HG02623 (cell line): ENCODE measurements at regions not wholly inside any gene's neighbourhood (a gene's known extent, or its start where the extent isn't known, plus 50 kb on each side); places are given as distances from the start of the nearest gene placed in this dataset.
"Not testable (repeated sequence)": the region's sequence is repeated elsewhere in the genome, so short reads cannot be mapped to it uniquely, and the experiment has no call there.

Experiments used
- ATAC-seq: cut with Tn5 transposase; IDR thresholded peaks from one replicate; pipeline ENCODE4 v1.9.1; 2021; ENCODE audit warnings: moderate library complexity; ENCODE audit not compliant: unreplicated experiment

- ATAC-seq, result no peak
Observed at GRCh38 chr6:51213811-51214210, 395.1 kb downstream of the TFAP2B start.

DNA sequence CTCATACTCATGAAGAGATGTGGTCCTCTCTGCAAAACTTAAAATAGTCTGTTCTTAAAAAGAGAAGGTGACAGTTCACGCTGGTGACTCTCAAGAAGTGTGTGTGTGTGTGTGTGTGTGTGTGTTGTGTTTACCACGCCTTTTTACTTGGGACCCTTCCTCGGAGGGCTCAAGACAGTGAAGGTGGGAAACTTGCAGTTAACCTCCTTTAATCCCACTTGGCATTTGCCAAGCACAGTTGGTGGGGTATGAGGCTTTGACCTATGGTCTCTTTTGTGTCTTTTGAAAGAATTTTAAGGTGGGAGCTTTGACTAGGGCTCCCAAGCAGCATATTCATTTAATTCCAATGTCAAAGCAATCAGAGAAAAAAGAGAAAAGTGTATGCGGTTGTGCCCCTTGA, 395.8 kb downstream of the TFAP2B start:
- ATAC-seq, result no peak

DNA sequence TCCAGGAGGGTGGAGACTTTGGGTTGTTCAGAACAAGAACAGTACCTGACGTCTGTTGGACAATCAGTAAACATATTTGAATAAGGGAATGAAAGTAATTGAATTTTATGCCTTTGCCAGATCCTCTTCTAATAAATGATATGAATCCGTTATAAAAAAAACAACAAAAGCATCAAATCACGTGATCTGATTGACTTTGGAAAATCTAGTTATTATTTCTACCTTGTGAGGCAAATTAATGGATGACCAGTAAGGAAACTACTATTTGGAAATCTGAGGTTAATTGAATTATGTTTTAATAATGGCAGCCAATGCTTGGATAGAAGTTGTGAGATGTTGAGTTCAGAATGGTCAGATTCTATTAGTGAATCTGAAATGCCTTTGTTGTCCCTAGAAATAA, 399.5 kb downstream of the TFAP2B start:
- no peak for ATAC-seq

GRCh38 chr6:51224580-51225240, 406.0 kb downstream of the TFAP2B start:
- not testable (repeated sequence) for ATAC-seq

DNA sequence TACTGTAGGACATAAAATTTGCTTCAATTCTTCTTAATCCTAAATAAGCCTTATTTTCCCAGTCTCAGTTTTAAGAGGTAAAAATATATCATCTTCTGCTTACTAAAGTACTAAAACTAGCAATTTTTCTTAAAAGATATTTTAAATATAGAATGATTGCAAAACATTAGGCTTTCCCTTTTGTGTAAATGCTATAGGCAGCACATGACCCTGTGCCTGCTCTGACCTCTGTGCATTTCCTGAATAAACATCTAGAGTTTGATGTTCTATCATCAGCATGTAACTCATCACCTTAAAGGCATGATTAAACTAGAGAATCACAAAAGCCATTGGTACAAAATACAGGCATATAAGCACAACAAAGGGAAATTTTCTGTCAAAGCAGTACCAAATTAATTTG, 422.7 kb downstream of the TFAP2B start:
- no peak for ATAC-seq

DNA sequence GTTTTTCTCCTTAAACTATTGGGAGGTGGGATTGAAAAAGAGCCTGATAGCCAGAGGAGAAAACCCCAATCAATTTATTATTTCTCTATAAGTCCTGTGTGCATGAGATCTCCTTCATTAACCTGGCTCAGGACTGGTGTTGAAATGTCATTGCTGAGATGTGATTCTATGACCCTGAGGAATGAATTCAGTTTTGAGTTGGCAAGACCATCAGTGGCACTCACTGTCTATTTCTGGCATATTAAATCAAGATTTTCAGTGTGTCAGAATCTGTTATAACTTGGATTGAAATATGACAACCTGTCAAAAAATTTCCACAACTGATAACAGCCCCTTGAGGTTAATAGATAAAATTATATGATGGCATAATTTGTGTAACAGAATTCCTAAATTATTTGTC, 431.1 kb downstream of the TFAP2B start:
- ATAC-seq, result no peak

GRCh38 chr6:51250317-51250716, 431.6 kb downstream of the TFAP2B start:
- no peak for ATAC-seq

DNA sequence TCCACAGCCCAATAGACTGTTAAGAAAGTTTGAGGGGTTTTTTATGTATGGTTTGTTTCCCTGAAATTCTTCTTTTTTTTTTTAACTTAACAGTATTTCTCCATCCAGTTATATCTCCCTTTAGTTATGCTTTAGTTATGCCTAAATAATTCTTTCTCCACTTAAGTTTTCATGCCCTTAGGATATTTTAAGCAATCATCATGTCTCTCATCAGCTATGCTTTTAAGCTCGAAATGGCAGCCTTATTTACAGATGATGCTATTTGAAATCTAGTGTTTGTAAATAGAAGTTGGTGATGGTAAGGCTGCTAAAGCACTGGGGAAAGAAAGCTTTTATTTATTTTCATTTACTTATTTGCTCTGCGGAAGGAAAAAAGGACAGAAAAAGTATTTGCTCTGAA, 439.3 kb downstream of the TFAP2B start:
- no peak for ATAC-seq

GRCh38 chr6:51260003-51260402, 441.3 kb downstream of the TFAP2B start:
- no peak for ATAC-seq

- ATAC-seq, result no peak
Observed at GRCh38 chr6:51261691-51262090, 443.0 kb downstream of the TFAP2B start.

DNA sequence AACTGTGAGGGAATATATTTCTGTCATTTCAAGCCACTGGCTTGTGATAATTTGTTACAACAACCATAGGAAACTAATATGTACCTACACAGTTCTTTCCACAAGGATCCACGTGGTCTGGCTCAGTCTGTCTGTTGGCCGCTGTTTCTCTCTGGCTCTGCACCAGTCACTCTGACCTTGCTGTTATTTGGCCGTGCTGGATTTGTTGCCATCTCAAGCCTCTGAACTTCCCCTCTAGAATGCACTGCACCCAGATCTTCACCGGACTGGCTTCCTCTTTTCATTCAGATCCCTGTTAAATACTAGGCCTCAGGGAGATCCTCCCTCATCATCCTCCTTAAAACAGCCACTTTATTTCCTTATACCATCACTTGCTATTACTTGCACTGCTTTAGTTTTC, 446.8 kb downstream of the TFAP2B start:
- ATAC-seq, result no peak

GRCh38 chr6:51266604-51267003, 447.9 kb downstream of the TFAP2B start:
- no peak for ATAC-seq

GRCh38 chr6:51268666-51269065, 450.0 kb downstream of the TFAP2B start:
- no peak for ATAC-seq

DNA sequence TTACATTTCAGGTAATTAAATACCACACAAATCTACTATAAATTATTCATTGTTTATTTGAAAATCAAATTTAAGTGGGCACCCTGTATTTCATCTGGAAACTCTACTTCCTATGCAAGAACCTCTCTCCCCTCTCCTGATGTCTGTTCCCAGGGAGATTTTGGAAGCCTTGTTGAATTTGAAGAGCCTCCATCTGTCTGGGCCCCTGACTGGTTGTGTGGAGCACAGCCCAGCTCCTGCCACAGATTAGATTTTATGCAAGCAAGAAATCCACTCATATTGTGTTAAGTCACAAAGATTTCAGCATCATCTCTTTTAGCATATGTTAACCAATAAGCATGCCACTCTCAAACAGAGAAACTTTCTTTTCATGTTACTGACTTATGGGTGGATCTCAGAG, 451.2 kb downstream of the TFAP2B start:
- ATAC-seq, result no peak

- no peak for ATAC-seq
Observed at GRCh38 chr6:51271615-51272014, 452.9 kb downstream of the TFAP2B start.

DNA sequence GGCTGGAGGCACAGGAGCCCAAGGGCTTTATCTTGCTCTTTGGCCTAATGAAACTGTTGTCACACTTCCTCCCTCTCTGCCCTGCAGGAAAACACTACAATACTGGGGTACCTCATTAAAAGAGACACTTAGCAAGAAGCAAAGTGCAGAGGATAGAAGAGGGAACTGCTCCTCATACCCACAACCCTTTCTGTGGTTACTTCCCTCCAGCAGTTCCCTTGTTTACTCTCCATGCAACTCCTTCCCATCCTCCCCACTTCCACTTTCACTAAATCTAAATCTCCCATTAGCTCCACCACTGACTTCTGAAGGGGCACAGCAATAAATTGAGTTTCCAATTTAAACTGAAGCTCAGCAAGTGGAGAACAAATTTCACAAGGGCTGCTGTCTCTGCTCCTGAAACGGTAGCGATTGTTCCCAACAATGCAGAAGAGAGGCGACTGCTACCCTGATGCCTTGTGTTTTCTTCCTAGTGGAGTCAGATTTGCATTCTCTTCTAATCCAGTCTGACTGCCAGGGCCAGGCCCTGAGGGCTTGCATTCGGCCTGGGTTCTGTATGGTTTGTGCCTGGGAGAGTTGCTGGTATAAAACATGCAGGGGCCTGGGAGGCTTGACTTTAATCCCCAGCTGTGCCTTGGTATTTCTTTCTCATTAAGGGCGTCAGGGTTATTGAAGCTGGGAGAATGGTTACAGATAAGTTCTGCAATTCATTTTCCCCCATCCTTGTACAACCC, 454.7 kb downstream of the TFAP2B start:
- no peak for ATAC-seq

DNA sequence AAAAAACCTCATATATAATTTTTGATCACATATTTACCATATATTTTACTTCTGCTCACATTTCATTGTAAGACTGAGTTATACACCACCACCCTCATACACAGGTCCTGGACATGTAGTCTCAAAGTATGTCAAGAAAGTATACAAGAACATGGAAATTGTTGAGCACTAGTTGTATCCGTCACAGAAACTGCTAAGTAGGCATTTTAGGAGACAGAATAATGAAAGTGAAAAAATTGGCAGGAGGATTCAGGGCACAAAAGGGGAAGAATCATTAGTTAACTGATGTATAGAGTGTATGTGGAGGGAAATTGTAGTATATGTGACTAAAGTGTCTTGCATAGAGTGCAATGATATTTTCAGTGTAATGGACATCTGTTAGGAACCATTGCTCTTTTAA, 458.8 kb downstream of the TFAP2B start:
- no peak for ATAC-seq

DNA sequence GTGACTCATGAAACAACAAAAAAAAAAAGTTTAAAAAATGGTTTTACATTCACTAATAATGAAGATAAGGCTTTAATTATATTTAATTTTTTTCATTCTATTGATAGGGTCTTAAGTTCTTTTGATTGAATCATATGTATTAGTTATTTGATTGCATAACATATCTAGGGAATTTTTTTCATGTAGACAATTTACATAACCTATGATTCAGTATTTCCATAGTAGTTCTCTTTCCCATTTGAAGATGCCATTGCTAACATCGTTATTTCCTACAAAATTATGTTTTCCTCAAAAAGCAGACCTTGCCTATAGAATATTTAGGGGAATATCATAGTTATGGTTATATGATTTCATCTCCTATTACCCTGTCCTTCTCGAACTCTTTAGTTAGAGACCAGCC, 463.4 kb downstream of the TFAP2B start:
- no peak for ATAC-seq

GRCh38 chr6:51283723-51284355, 465.2 kb downstream of the TFAP2B start:
- no peak for ATAC-seq

DNA sequence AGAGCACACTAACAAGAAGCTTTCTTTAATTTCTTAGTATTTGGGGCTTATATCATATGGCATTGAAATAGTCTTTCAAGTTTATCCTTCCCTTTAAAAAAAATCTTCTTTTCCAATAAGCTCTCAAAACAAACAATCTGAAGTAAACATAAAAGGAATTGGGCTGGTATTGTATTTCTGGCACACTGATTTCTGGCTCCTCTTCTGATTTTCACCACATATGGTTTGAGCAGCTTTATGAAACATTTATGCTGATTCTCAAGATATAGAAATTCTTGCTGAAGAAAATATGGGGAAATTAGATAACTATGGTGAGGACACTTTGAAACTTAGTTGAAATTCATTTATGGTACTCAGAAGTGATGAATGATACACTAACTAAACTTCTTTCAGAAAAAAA, 467.2 kb downstream of the TFAP2B start:
- ATAC-seq, result no peak

- ATAC-seq, result no peak
Observed at GRCh38 chr6:51289041-51289440, 470.4 kb downstream of the TFAP2B start.

DNA sequence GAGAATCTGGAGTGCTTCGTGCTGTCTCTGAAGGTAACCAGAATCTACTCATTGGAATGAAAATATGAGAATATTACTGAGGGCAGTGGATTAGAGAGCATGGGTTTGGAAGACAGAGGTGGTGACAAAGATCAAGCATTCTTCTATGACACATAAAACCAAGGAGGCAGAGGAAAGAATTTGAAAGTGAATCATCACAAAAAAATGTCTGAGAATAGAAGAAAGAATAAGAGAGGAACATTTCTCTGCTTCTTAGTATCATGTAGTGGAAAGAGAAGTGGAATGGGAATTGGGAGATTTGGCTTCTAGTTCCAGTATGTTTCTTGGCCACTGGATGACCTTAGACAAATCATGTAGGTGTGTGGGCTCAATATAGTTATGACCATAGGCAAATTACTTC, 474.0 kb downstream of the TFAP2B start:
- no peak for ATAC-seq
